GM21825 (cell line): ENCODE measurements at regions not wholly inside any gene's neighbourhood (a gene's known extent, or its start where the extent isn't known, plus 50 kb on each side); places are given as distances from the start of the nearest gene placed in this dataset.

ENCODE experiments used
- ATAC-seq: cut with Tn5 transposase; IDR thresholded peaks from one replicate; pipeline ENCODE4 v1.9.1; 2021; ENCODE audit warnings: mild to moderate bottlenecking, moderate library complexity; ENCODE audit not compliant: unreplicated experiment

DNA sequence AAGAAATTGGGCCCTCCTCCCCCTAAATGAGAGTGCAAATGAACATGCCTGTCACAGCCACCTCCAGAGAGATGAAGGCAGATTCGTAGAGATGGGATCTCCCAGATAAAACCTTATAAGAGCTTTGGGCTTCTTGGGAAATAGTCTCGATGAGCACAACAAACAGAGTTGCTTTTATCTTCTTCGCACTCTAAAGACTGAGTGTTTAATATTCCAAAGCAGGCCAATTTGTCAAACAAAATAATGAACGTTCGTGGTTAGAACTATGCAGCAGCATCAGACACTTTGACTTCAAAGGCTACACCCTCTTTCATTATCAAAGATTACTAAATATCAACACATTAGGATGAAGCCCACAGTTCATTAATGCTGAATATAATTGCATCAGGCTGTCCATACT is 256.2 kb downstream of the SKIDA1 start:
- ATAC-seq, result no peak

DNA sequence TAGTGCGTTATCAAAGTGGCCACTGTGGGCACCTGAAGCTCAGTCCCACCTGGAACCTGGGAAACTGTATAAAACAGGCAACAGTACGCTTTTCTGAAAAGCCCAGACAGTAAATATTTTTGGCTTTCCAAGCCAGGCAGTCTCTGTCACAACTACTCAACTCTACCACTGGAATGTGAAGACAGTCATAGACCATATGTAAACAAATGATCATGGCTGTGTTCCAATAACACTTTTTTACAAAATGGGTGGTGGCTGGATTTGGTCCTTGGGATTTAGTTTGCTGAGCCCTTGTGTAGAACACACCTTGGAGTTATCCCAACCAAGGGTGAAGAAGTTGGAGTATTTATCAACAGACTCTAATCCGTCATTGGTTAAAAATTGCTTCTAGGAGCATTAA is 259.9 kb downstream of the SKIDA1 start:
- no peak for ATAC-seq

DNA sequence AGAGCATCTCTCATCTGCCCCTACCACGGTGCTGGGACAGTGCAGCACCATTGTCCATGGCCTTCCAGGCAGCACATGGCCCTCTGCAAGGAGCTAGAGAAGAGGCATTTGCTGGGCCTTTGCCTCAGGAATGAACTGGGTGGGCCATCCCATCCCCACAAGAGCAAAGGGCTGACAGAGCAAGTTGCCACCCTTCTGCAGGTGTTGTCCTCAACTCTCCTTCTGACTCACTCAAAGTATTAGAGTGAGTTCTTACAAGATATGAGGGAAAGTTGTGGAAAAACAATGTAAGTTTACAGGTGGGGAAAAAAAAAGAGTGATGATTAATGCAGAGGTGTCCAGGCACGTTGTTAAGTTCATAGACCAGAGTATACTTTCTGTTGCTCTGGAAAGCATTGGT is 261.2 kb downstream of the SKIDA1 start:
- no peak for ATAC-seq

DNA sequence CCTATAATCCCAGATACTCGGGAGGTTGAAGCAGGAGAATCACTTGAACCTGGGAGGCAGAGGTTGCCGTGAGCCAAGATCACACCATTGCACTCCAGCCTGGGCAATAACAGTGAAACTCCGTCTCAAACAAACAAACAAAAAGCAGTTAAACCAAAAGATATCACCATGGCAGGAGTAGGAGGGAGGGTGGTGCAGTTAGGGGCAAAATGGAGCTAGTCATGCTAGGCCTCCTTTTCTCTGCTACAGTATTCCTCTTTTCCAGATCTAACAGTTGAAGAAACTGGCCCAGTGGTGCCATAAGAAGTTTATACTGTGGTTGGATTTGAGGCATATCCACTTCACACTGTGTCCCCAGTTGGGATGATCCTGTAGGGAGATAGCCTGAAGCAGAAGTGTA is 261.6 kb downstream of the SKIDA1 start:
- no peak for ATAC-seq

DNA sequence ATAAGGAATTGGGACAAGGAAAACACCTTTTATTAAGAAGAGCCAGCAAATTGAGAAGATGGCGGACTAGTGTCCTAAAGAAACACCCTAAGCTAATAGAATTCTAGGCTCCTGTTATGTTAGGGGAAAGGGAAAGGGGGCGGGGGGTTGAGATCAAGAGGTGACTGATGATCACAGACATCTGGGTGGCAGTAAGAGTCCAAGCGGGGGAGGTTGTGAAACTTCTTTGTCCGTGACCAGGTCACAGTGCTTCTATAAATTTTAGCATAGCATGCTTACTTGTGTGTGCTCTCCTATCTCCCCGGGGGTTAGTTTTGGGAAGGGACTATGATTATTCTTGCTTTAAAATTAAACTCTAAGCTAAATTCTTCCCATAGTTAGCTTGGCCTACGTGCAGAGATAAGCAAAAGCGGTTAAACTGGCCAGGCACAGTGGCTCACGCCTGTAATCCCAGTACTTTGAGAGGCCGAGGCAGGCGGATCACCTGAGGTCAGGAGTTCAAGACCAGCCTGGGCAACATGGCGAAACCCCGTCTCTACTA is 262.1 kb downstream of the SKIDA1 start:
- no peak for ATAC-seq

- no peak for ATAC-seq
Measured at GRCh38 chr10:21261842-21262294, 263.6 kb downstream of the SKIDA1 start.

DNA sequence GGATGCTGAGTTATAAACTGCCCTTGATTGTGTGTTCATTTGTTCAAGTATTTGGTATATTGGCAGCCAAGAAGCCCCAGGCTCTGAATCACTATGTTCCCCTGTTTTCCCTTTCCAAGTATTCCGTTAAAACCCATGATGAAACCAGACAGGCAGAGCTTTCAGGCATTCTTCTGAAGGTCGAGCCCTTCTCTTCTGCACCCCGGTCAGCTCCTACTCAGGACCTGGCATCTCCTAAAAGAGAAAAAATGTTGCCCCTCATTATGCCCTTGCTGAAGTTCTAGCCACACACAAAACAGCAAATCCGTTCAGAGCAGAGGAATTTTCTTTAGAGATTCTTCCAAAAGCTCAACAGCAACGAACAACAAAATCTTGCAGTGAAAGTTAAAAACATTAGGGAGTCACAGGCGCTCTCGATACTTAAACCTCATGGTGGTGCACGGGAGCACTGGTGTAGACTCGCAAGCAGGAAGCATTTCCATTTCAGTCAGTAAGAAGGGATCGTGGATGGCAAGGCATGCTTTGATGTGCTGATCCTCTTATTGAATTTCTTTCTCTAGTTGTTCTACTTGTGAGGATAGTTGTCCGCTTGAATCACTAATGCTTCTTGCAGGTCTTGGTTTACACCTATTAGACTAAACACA is 264.9 kb downstream of the SKIDA1 start:
- ATAC-seq, result no peak

GRCh38 chr10:21260066-21260465 is 265.4 kb downstream of the SKIDA1 start:
- ATAC-seq, result no peak

GRCh38 chr10:21257919-21258318 is 267.6 kb downstream of the SKIDA1 start:
- ATAC-seq, result no peak

DNA sequence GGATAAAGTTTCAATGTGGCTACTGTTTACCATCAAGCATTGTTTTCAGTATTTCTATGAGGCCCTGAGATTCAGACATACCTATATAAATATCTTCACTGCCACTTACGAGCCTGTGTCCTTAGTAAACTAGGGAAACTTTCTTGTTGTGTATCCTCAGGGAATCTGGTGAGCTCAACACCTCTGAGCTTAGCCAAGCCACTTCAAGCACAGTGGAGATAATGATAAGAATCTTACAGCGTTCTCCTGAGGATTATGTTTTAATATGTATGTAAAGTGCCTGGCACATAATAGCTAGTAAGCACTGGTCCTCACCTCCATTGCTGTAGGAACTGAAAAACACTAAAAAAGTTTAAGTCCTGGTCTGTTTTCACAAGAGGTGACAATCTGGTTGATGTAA is 268.3 kb downstream of the SKIDA1 start:
- no peak for ATAC-seq

- ATAC-seq, result no peak
Measured at GRCh38 chr10:21249435-21249834, 276.0 kb downstream of the SKIDA1 start.

GRCh38 chr10:21247592-21247991 is 277.9 kb downstream of the SKIDA1 start:
- no peak for ATAC-seq

DNA sequence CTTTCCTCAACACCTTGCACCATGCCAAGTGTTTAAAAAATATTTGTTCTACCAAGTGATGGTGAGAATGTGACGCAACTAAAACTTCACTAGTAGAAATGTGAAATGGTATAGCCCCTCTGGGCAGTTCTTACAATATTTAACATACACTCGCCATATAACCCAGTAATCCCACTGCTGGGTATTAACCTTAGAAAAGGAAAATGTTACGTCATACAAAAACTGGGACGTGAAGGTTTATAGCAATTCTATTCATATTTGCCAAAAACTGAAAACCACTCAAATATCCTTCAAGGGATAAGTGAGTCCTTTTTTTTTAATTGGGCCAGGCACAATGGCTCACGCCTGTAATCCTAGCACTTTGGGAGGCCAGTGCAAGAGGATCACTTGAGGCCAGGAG is 279.3 kb downstream of the SKIDA1 start:
- ATAC-seq, result no peak

- no peak for ATAC-seq
Measured at GRCh38 chr10:21243748-21244257, 281.7 kb downstream of the SKIDA1 start.

DNA sequence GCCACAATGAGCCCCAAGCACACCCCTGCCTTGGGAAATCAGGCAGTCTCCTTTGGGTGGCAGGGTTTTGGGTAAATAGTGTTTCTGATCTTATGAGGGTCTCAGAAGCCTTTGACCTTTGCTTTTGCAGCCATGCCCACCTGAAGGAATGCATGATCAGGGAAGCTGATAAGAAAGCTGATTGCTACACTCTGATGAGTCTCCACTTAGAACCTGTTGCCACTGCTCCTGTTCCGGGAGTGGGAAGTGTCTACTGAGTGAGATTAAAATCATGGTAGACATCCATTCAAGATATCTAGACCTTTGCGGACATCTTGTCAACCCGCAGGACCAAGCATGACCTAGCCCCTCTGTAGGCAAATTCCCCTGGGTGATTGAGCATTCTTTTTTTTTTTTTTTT is 282.6 kb downstream of the SKIDA1 start:
- ATAC-seq, result no peak

- no peak for ATAC-seq
Measured at GRCh38 chr10:21238717-21239116, 286.8 kb downstream of the SKIDA1 start.

- ATAC-seq, result no peak
Measured at GRCh38 chr10:21238044-21238443, 287.4 kb downstream of the SKIDA1 start.

GRCh38 chr10:21234761-21235160 is 290.7 kb downstream of the SKIDA1 start:
- no peak for ATAC-seq

- no peak for ATAC-seq
Measured at GRCh38 chr10:21230219-21230618, 295.3 kb downstream of the SKIDA1 start.

GRCh38 chr10:21217748-21218367 is 307.6 kb downstream of the SKIDA1 start:
- no peak for ATAC-seq

DNA sequence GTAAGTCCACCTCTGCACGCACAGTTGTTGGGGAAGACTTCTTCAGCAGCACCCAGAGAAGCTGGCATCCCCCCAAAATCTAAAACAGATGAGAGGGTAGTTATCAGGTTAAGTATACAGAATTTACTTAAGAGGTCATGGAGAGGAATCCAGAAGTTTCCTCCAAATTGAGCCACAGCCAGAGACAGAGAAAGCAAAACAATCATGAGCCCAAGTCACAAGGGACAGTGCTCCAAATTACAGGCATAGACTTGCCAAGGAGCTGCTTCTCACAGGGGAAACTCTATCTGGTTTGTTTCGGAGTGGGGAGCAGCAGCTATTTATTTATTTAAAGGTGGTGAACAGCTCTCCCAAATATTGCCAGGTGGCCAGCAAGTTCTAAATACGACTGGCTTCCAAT is 308.4 kb downstream of the SKIDA1 start:
- no peak for ATAC-seq

- ATAC-seq, result no peak
Measured at GRCh38 chr10:21214329-21214728, 311.2 kb downstream of the SKIDA1 start.
